Adrenal gland (tissue), 5 donors: ENCODE measurements at regions not wholly inside any gene's neighbourhood (a gene's known extent, or its start where the extent isn't known, plus 50 kb on each side); places are given as distances from the start of the nearest gene placed in this dataset.

ENCODE experiments used
- CTCF ChIP-seq, 6 experiments: fragments of 450-650 bp in 4 of 6; fragments of 200-600 bp in 2 of 6; sonication (generic) in 1 of 6; IDR thresholded peaks; 1 replicate in 5 of 6; 2 replicates in 1 of 6; pipeline versions ENCODE4 v1.5.1 to v1.8.0; 2016 to 2021; ENCODE audit warnings: antibody characterized with exemption in 6 of 6, mild to moderate bottlenecking in 2 of 6, moderate library complexity in 1 of 6
- POLR2A ChIP-seq, 2 donors: fragments of 450-650 bp; IDR thresholded peaks; one replicate each; pipeline ENCODE4 v1.6.1; 2017; ENCODE audit warnings: antibody characterized with exemption in 2 of 2, mild to moderate bottlenecking in 2 of 2, moderate library complexity in 1 of 2
- donor health status: DM: no; HTN: no; CAD: no.

- TF ChIP-seq CTCF (IDR thresholded peaks at IDR 0.05) (no peak), POLR2A (IDR thresholded peaks at IDR 0.05) (no peak)
Observed at GRCh38 chr7:116315293-116315692, 105.0 kb downstream of the TES start.
